HFFc6 (cell line): ENCODE measurements at regions not wholly inside any gene's neighbourhood (a gene's known extent, or its start where the extent isn't known, plus 50 kb on each side); places are given as distances from the start of the nearest gene placed in this dataset.
A peak's percentile ranks its signal among the peaks of the same experiment; 100 is the strongest.

ENCODE experiments used
- DNase-seq: peaks from one replicate; pipeline ENCODE4 v3.0.0-alpha.2; 2018
- H3K27ac Mint-ChIP-seq: 2 replicates; pipeline ENCODE4 v1.8.0; 2020; ENCODE audit warnings: mild to moderate bottlenecking, mixed read lengths
- H3K27me3 Mint-ChIP-seq: 2 replicates; pipeline ENCODE4 v1.8.0; 2021; ENCODE audit warnings: mild to moderate bottlenecking, moderate library complexity, mixed read lengths; ENCODE audit not compliant: insufficient read depth
- H3K36me3 Mint-ChIP-seq: 2 replicates; pipeline ENCODE4 v1.8.0; 2021; ENCODE audit warnings: low read depth, mixed read lengths
- H3K4me1 Mint-ChIP-seq: 2 replicates; pipeline ENCODE4 v1.8.0; 2020; ENCODE audit warnings: low read depth, mixed read lengths
- H3K4me3 Mint-ChIP-seq: 2 replicates; pipeline ENCODE4 v1.8.0; 2020; ENCODE audit warnings: mild to moderate bottlenecking, moderate library complexity, mixed read lengths
- H3K9me3 Mint-ChIP-seq: 2 replicates; pipeline ENCODE4 v1.8.0; 2020; ENCODE audit warnings: mild to moderate bottlenecking, mixed read lengths
- CTCF ChIP-seq: fragments of 200-600 bp; sonication (generic); IDR thresholded peaks from 2 replicates; pipeline ENCODE4 v1.5.0; 2021; ENCODE audit warnings: antibody characterized with exemption, mild to moderate bottlenecking

- H3K36me3 Mint-ChIP-seq: no peaks in the 10 kb centered on the region
- peaks cover 15% of the 10 kb centered on the region for H3K4me1 Mint-ChIP-seq
- H3K27me3 Mint-ChIP-seq: no peaks in the 10 kb centered on the region
- no peak overlapping the region for H3K27ac Mint-ChIP-seq
- no peak for DNase-seq
- no peaks in the 10 kb centered on the region for H3K9me3 Mint-ChIP-seq
- no peak for TF ChIP-seq CTCF
- no peak overlapping the region for H3K4me3 Mint-ChIP-seq
Observed at GRCh38 chr22:25365491-25366261, 146.2 kb downstream of the CRYBB2 start.

DNA sequence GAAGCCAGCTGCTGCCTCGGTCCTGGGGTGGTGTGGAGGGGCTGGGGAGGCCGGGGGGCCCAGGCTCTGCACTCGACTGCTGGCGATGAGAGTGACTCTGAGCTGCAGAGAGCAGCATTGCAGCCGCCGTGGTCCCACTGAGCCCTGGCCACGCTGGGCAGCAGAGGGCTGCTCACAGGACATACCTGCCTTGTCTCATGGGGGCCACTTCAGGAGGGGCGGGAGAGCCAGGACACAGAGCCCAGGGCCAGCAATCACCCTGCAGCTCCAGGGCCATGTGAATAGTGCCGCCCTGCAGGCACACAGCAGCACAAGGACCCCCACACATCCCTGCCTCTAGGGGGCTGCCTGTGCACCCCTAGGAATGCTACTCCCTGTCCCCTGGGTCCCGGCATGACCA lies 147.0 kb downstream of the CRYBB2 start:
- no peaks in the 10 kb centered on the region for H3K36me3 Mint-ChIP-seq
- 0 out of 2 replicates have a peak, but pooled peaks have one; percentile 24 for TF ChIP-seq CTCF
- no peak for DNase-seq
- no peaks in the 10 kb centered on the region for H3K9me3 Mint-ChIP-seq
- no peak overlapping the region for H3K27ac Mint-ChIP-seq
- H3K4me1 Mint-ChIP-seq: peaks cover 15% of the 10 kb centered on the region
- no peak overlapping the region for H3K4me3 Mint-ChIP-seq
- no peaks in the 10 kb centered on the region for H3K27me3 Mint-ChIP-seq

DNA sequence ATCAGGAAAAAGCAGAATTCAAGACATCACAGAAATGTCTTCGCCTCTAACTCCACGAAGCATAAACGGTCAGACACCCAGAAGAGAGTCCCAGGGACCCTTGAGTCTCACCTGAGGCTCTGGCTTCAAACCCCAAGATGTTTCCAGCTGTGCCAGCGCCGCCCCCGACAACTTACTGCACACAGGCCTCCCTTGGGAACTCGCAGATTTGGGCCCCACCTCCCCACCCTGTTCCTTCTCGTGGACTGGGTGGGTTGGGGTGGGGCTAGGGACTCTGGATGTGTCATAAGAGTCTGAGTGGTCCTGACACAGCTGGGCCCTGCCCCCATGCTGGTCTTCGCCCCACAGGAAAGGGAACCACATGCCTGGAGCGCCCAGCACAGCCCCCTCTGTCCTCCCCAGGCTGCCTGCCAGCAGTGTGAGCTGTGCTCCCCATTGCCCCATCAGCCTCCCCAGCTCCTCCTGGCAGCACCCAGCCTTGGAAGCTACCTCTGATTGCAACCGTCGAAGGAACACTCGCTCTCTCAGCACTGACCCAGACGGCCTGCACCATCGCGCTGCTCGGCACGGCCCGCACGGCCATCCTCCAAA lies 147.5 kb downstream of the CRYBB2 start:
- Mint-ChIP-seq H3K4me1 (peaks cover 15% of the 10 kb centered on the region), H3K9me3 (no peaks in the 10 kb centered on the region), H3K27ac (no peak overlapping the region), H3K36me3 (no peaks in the 10 kb centered on the region), H3K4me3 (no peak overlapping the region), H3K27me3 (no peaks in the 10 kb centered on the region)
- DNase-seq: no peak
- TF ChIP-seq CTCF: no peak

- Mint-ChIP-seq H3K27me3 (no peaks in the 10 kb centered on the region), H3K27ac (no peak overlapping the region), H3K36me3 (no peaks in the 10 kb centered on the region), H3K4me3 (no peak overlapping the region), H3K9me3 (no peaks in the 10 kb centered on the region), H3K4me1 (peaks cover 15% of the 10 kb centered on the region)
- TF ChIP-seq CTCF: no peak
- no peak for DNase-seq
Observed at GRCh38 chr22:25367756-25368155, 148.3 kb downstream of the CRYBB2 start.

GRCh38 chr22:25368271-25368670 lies 148.8 kb downstream of the CRYBB2 start:
- H3K4me1 Mint-ChIP-seq: peaks cover 15% of the 10 kb centered on the region
- H3K4me3 Mint-ChIP-seq: no peak overlapping the region
- H3K27me3 Mint-ChIP-seq: no peaks in the 10 kb centered on the region
- no peaks in the 10 kb centered on the region for H3K9me3 Mint-ChIP-seq
- no peak for TF ChIP-seq CTCF
- DNase-seq: peak; percentile 40
- no peaks in the 10 kb centered on the region for H3K36me3 Mint-ChIP-seq
- H3K27ac Mint-ChIP-seq: peak overlapping the region; percentile 37; the same call in 1 of the 2 replicates
